Transverse colon (tissue), 4 donors: ENCODE measurements at regions not wholly inside any gene's neighbourhood (a gene's known extent, or its start where the extent isn't known, plus 50 kb on each side); places are given as distances from the start of the nearest gene placed in this dataset.

Experiments
- CTCF ChIP-seq, 5 experiments: fragments of 200-600 bp in 3 of 5; fragments of 450-650 bp in 2 of 5; sonication (generic) in 3 of 5; IDR thresholded peaks; 1 replicate in 2 of 5; 2 replicates in 3 of 5; pipeline ENCODE4 v1.5.1; 2016 to 2017; ENCODE audit warnings: antibody characterized with exemption in 5 of 5, inconsistent platforms in 3 of 5, mild to moderate bottlenecking in 2 of 5, moderate library complexity in 1 of 5
- EP300 ChIP-seq: sonication (generic); formaldehyde crosslinking; IDR thresholded peaks from one replicate; pipeline ENCODE4 v1.6.1; 2017; ENCODE audit warnings: antibody characterized with exemption, low read depth
- POLR2AphosphoS5 ChIP-seq, 3 donors: sonication (generic); formaldehyde crosslinking; IDR thresholded peaks; one replicate each; pipeline ENCODE4 v1.6.1; 2016; ENCODE audit warnings: antibody characterized with exemption in 3 of 3

DNA sequence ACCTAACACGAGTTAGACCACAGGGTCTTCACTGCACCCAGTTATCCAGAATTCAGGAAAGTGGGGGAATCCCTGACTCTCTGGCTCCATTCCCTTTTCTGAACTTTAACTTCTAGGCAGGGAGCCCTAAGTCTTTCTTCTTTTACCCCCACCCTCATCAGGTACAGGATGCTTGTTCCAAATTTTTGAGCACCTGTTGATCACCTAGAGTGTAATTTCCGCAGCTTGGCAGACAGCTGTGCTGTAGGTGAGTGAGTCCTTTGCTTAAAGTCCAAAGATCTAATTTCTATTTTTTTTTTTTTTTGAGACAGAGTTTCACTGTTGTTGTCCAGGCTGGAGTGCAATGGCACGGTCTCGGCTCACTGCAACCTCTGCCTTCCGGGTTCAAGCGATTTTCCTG lies 89.5 kb upstream of the AKIRIN2 start:
- TF ChIP-seq CTCF (IDR thresholded peaks at IDR 0.05), result no peak
- TF ChIP-seq EP300, result no peak
- TF ChIP-seq POLR2AphosphoS5 (IDR thresholded peaks at IDR 0.05), result no peak
